CD14-positive monocyte (primary cell): ENCODE measurements at regions not wholly inside any gene's neighbourhood (a gene's known extent, or its start where the extent isn't known, plus 50 kb on each side); places are given as distances from the start of the nearest gene placed in this dataset.

Experiments used
- DNase-seq, 3 donors: peaks; one replicate each; pipeline ENCODE4 v3.0.0-alpha.2; 2011 to 2022
- H2AFZ ChIP-seq: 2 replicates; pipeline ENCODE4 v1.6.0; 2012; ENCODE audit warnings: mild to moderate bottlenecking, low read depth, low read length, inconsistent platforms; ENCODE audit not compliant: insufficient read depth, poor library complexity, severe bottlenecking
- H3K27ac ChIP-seq, 2 donors: 1 replicate in 1 of 2; 2 replicates in 1 of 2; pipeline ENCODE4 v1.5.1; 2012 to 2013; ENCODE audit warnings: low read length in 2 of 2, control low read depth in 1 of 2, inconsistent platforms in 1 of 2, low read depth in 1 of 2, mild to moderate bottlenecking in 1 of 2
- H3K27me3 ChIP-seq, 2 donors: one replicate each; pipeline versions ENCODE4 v1.6.0 to v1.6.1; 2011 to 2013; ENCODE audit warnings: low read length in 2 of 2; ENCODE audit not compliant: control insufficient read depth in 2 of 2, insufficient read depth in 2 of 2
- H3K36me3 ChIP-seq, 2 donors: replicated peaks in 1 of 2; 1 replicate in 1 of 2; 2 replicates in 1 of 2; pipeline versions ENCODE4 v1.5.1 to v1.6.1; 2012 to 2013; ENCODE audit warnings: low read length in 2 of 2, control low read depth in 1 of 2, inconsistent platforms in 1 of 2, mild to moderate bottlenecking in 1 of 2; ENCODE audit not compliant: insufficient read depth in 2 of 2, control insufficient read depth in 1 of 2
- H3K4me1 ChIP-seq, 2 donors: 1 replicate in 1 of 2; 2 replicates in 1 of 2; pipeline versions ENCODE4 v1.5.1 to v1.6.1; 2012 to 2013; ENCODE audit warnings: low read length in 2 of 2, control low read depth in 1 of 2, inconsistent platforms in 1 of 2, mild to moderate bottlenecking in 1 of 2, moderate library complexity in 1 of 2; ENCODE audit not compliant: insufficient read depth in 2 of 2, control insufficient read depth in 1 of 2
- H3K4me2 ChIP-seq: replicated peaks from 2 replicates; pipeline ENCODE3; 2012; ENCODE audit warnings: low read length, moderate library complexity, mild to moderate bottlenecking; ENCODE audit not compliant: poor library complexity, severe bottlenecking; ENCODE audit errors: extremely low read depth
- H3K4me3 ChIP-seq, 3 experiments: fragments of 200-600 bp in 1 of 3; sonication (generic) in 1 of 3; replicated peaks in 1 of 3; 1 replicate in 2 of 3; 2 replicates in 1 of 3; pipeline ENCODE4 v1.5.1; 2011 to 2013; ENCODE audit warnings: low read length in 3 of 3, mild to moderate bottlenecking in 3 of 3, control low read depth in 2 of 3, low read depth in 2 of 3, inconsistent platforms in 1 of 3, moderate library complexity in 1 of 3
- H3K79me2 ChIP-seq: 2 replicates; pipeline ENCODE4 v1.6.0; 2012; ENCODE audit warnings: mild to moderate bottlenecking, control low read depth, inconsistent platforms, low read length, moderate library complexity; ENCODE audit not compliant: insufficient read depth
- H3K9ac ChIP-seq: 2 replicates; pipeline ENCODE4 v1.6.0; 2017; ENCODE audit warnings: low read length, mild to moderate bottlenecking; ENCODE audit not compliant: insufficient read depth, poor library complexity, severe bottlenecking
- H3K9me3 ChIP-seq, 2 donors: replicated peaks in 1 of 2; 1 replicate in 1 of 2; 2 replicates in 1 of 2; pipeline versions ENCODE4 v1.5.1 to v1.6.1; 2012 to 2013; ENCODE audit warnings: low read length in 2 of 2, control low read depth in 1 of 2; ENCODE audit not compliant: control insufficient read depth in 1 of 2, insufficient read depth in 1 of 2
- H4K20me1 ChIP-seq: 2 replicates; pipeline ENCODE4 v1.6.0; 2012; ENCODE audit warnings: mild to moderate bottlenecking, low read length, control low read depth, moderate library complexity; ENCODE audit not compliant: insufficient read depth
- H3K27ac Mint-ChIP-seq, 7 donors: one replicate each; pipeline ENCODE4 v1.8.0; 2020; ENCODE audit warnings: mild to moderate bottlenecking in 7 of 7, mixed read lengths in 7 of 7, moderate library complexity in 6 of 7, inconsistent platforms in 2 of 7
- H3K27me3 Mint-ChIP-seq, 3 donors: one replicate each; pipeline ENCODE4 v1.8.0; 2021 to 2022; ENCODE audit warnings: low read depth in 3 of 3, mild to moderate bottlenecking in 3 of 3, mixed read lengths in 3 of 3, moderate library complexity in 3 of 3, inconsistent platforms in 1 of 3
- H3K36me3 Mint-ChIP-seq, 2 donors: one replicate each; pipeline ENCODE4 v1.8.0; 2020; ENCODE audit warnings: mixed read lengths in 2 of 2, inconsistent platforms in 1 of 2, mild to moderate bottlenecking in 1 of 2
- H3K4me1 Mint-ChIP-seq: one replicate; pipeline ENCODE4 v1.8.0; 2020; ENCODE audit warnings: mild to moderate bottlenecking, mixed read lengths
- H3K4me3 Mint-ChIP-seq, 2 donors: one replicate each; pipeline ENCODE4 v1.8.0; 2020; ENCODE audit warnings: mild to moderate bottlenecking in 2 of 2, mixed read lengths in 2 of 2, moderate library complexity in 1 of 2
- H3K9me3 Mint-ChIP-seq, 7 donors: one replicate each; pipeline ENCODE4 v1.8.0; 2020 to 2022; ENCODE audit warnings: mixed read lengths in 7 of 7, mild to moderate bottlenecking in 6 of 7, moderate library complexity in 6 of 7, inconsistent platforms in 2 of 7
- WGBS: methylation state at CpG from one replicate; pipeline ENCODE4 v1.1.5; 2013; ENCODE audit warnings: missing lambda C conversion rate; ENCODE audit not compliant: insufficient coverage; 5-methylcytosine and 5-hydroxymethylcytosine counted together
- intact Hi-C, 2 donors: fragments of 100-400 bp; cut with micrococcal nuclease; formaldehyde crosslinking; loops; one replicate each; pipeline versions ENCODE4 v1.15.0 to v1.15.1; 2023
- TF ChIP-seq, protein P1 (sequence below): fragments of 200-600 bp; IDR thresholded peaks from one replicate; pipeline ENCODE4 v1.8.0; 2022; ENCODE audit warnings: antibody characterized with exemption, mild to moderate bottlenecking

DNA sequence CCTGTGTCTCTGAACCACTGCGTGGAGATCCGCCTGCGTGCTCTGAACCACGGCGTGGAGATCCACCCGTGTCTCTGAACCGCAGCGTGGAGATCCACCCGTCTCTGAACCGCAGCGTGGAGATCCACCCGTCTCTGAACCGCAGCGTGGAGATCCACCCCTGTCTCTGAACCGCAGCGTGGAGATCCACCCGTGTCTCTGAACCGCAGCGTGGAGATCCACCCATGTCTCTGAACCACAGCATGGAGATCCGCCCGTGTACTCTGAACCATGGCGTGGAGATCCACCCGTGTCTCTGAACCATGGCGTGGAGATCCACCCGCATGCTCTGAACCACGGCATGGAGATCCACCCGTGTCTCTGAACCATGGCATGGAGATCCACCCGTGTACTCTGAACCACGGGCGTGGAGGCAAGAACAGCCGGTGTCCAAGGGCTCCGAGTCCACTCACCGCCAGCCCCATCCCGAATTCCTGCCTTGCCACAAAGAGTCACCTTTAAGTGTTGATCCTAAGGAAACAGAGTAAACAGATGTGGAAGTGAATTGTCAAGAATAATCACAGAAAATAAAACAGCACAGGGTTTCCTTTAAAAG lies 659.4 kb downstream of the BRD1 start:
- Histone ChIP-seq H2AFZ (no peak overlapping the region), H4K20me1 (no peaks in the 10 kb centered on the region), H3K9ac (no peak overlapping the region), H3K79me2 (no peaks in the 10 kb centered on the region), H3K4me1 (no peaks in the 10 kb centered on the region), H3K9me3 (peaks cover 20 to 45% of the 10 kb centered on the region in 2 donors), H3K27ac (no peak overlapping the region), H3K36me3 (no peaks in the 10 kb centered on the region), H3K4me2 (no peak overlapping the region), H3K27me3 (no peaks in the 10 kb centered on the region), H3K4me3 (no peak overlapping the region)
- 96% methylated on average over 27 of the region's 34 CpGs for WGBS
- no peak overlapping the region for H3K27ac Mint-ChIP-seq
- intact Hi-C loops, result no loop called here
- peaks cover 0 to 4% (median 0%) of the 10 kb centered on the region in 3 donors for H3K27me3 Mint-ChIP-seq
- H3K9me3 Mint-ChIP-seq, result peaks cover 12 to 38% (median 31%) of the 10 kb centered on the region in 7 donors
- no peaks in the 10 kb centered on the region for H3K36me3 Mint-ChIP-seq
- DNase-seq, result no peak
- no peak overlapping the region for H3K4me3 Mint-ChIP-seq
- no peaks in the 10 kb centered on the region for H3K4me1 Mint-ChIP-seq
- TF ChIP-seq, protein P1, sequence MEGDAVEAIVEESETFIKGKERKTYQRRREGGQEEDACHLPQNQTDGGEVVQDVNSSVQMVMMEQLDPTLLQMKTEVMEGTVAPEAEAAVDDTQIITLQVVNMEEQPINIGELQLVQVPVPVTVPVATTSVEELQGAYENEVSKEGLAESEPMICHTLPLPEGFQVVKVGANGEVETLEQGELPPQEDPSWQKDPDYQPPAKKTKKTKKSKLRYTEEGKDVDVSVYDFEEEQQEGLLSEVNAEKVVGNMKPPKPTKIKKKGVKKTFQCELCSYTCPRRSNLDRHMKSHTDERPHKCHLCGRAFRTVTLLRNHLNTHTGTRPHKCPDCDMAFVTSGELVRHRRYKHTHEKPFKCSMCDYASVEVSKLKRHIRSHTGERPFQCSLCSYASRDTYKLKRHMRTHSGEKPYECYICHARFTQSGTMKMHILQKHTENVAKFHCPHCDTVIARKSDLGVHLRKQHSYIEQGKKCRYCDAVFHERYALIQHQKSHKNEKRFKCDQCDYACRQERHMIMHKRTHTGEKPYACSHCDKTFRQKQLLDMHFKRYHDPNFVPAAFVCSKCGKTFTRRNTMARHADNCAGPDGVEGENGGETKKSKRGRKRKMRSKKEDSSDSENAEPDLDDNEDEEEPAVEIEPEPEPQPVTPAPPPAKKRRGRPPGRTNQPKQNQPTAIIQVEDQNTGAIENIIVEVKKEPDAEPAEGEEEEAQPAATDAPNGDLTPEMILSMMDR, result no peak

DNA sequence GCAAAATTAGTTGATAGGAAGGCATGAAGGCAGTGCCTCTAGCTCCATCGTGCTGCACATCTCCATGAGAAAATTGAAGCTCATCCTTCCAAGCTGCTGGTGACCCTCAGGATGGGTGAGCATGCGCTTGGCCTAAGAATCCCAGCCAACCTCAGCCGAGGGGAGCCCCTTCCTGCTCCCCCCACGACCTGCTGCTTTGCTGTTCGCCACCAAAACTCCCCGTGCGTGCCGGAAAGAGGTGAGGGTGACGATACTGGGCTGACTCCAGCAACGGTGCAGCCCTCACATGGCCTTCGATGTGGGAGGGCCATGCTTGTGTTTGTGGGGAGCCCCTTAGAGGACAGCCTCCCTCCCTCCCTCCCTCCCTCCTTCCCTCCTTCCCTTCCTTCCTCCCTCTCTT lies 660.9 kb downstream of the BRD1 start:
- Histone ChIP-seq H3K9me3 (peaks cover 15 to 37% of the 10 kb centered on the region in 2 donors), H3K4me2 (no peak overlapping the region), H3K27me3 (no peaks in the 10 kb centered on the region), H2AFZ (no peak overlapping the region), H3K4me3 (no peak overlapping the region), H4K20me1 (no peaks in the 10 kb centered on the region), H3K9ac (no peak overlapping the region), H3K27ac (no peak overlapping the region), H3K36me3 (no peaks in the 10 kb centered on the region), H3K79me2 (no peaks in the 10 kb centered on the region), H3K4me1 (no peaks in the 10 kb centered on the region)
- intact Hi-C loops, result no loop called here
- DNase-seq, result no peak
- no peak overlapping the region for H3K4me3 Mint-ChIP-seq
- 86% methylated on average over 5 of the region's 11 CpGs for WGBS
- H3K4me1 Mint-ChIP-seq, result no peaks in the 10 kb centered on the region
- H3K27ac Mint-ChIP-seq, result no peak overlapping the region
- peaks cover 11 to 31% (median 24%) of the 10 kb centered on the region in 7 donors for H3K9me3 Mint-ChIP-seq
- H3K36me3 Mint-ChIP-seq, result no peaks in the 10 kb centered on the region
- TF ChIP-seq, protein P1, result no peak
- peaks cover 0 to 3% (median 2%) of the 10 kb centered on the region in 3 donors for H3K27me3 Mint-ChIP-seq
